ENCODE measurements at regions not wholly inside any gene's neighbourhood (a gene's known extent, or its start where the extent isn't known, plus 50 kb on each side); places are given as distances from the start of the nearest gene placed in this dataset.

DNA sequence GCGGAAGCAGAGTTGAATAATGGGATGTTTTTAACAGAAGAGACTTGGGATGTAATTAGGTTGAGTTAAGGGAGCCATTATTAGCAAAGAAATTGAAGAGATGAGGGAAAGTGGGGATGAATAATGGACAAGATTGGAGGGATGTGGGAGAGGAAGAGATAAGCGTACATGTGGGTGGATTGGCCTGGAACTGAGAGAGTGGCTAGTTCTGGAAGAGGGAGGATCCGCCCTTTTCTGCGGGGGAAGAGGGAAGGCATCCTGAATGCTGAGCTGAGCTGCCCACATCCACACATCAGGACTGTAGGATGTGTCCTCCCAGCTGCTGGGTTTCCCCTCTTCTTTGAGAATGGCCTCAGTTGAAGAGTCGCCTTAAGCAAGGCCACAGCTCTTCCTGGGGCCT lies 68.3 kb upstream of the CADM1 start:
- Histone ChIP-seq H3K4me1 (ENCODE audit: control insufficient read depth, insufficient read depth, low read length) (peaks cover 11% of the 10 kb centered on the region), H3K27me3 (ENCODE audit: control insufficient read depth, insufficient read depth, low read length) (no peaks in the 10 kb centered on the region), H3K36me3 (ENCODE audit: control insufficient read depth, insufficient read depth, low read length) (no peaks in the 10 kb centered on the region), H3K9ac (ENCODE audit: low read depth, low read length) (no peak overlapping the region), H3K27ac (ENCODE audit: low read depth, low read length) (no peak overlapping the region), H3K9me3 (ENCODE audit: control insufficient read depth, insufficient read depth, low read length) (no peaks in the 10 kb centered on the region), H3K4me3 (ENCODE audit: low read depth, low read length) (no peak overlapping the region)

- no peak overlapping the region for H3K4me3 ChIP-seq (ENCODE audit: low read depth, low read length)
- H3K27me3 ChIP-seq (ENCODE audit: control insufficient read depth, insufficient read depth, low read length): no peaks in the 10 kb centered on the region
- H3K9me3 ChIP-seq (ENCODE audit: control insufficient read depth, insufficient read depth, low read length): no peaks in the 10 kb centered on the region
- no peaks in the 10 kb centered on the region for H3K4me1 ChIP-seq (ENCODE audit: control insufficient read depth, insufficient read depth, low read length)
- H3K36me3 ChIP-seq (ENCODE audit: control insufficient read depth, insufficient read depth, low read length): no peaks in the 10 kb centered on the region
- no peak overlapping the region for H3K9ac ChIP-seq (ENCODE audit: low read depth, low read length)
- no peak overlapping the region for H3K27ac ChIP-seq (ENCODE audit: low read depth, low read length)
Measured at GRCh38 chr11:115566180-115566764, 62.1 kb upstream of the CADM1 start.

DNA sequence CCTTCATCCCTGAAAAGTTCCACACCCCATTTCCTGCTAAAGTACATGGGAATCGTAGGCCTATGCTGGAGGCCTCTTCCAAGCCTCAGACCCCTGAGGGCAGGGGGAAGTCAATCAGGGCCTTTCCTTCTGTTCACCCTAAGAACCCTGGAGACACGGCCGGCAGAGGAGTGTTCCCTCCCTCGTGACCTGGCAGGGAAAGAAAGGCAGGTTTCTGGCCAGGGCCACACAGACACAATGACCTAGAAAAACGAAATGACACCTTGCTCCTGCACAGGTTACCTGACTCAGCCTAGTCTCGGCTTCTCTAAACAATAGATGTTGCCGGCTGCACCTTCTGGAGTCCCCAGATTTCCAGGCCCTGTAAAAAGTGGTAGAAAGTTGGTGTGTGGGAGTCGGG lies 60.6 kb upstream of the CADM1 start:
- no peaks in the 10 kb centered on the region for H3K27me3 ChIP-seq (ENCODE audit: control insufficient read depth, insufficient read depth, low read length)
- no peak overlapping the region for H3K4me3 ChIP-seq (ENCODE audit: low read depth, low read length)
- H3K27ac ChIP-seq (ENCODE audit: low read depth, low read length): no peak overlapping the region
- H3K4me1 ChIP-seq (ENCODE audit: control insufficient read depth, insufficient read depth, low read length): no peaks in the 10 kb centered on the region
- no peaks in the 10 kb centered on the region for H3K9me3 ChIP-seq (ENCODE audit: control insufficient read depth, insufficient read depth, low read length)
- no peak overlapping the region for H3K9ac ChIP-seq (ENCODE audit: low read depth, low read length)
- H3K36me3 ChIP-seq (ENCODE audit: control insufficient read depth, insufficient read depth, low read length): no peaks in the 10 kb centered on the region

GRCh38 chr11:115561116-115561515 lies 56.9 kb upstream of the CADM1 start:
- H3K36me3 ChIP-seq (ENCODE audit: control insufficient read depth, insufficient read depth, low read length): no peaks in the 10 kb centered on the region
- no peak overlapping the region for H3K4me3 ChIP-seq (ENCODE audit: low read depth, low read length)

GRCh38 chr11:115558635-115559034 lies 54.4 kb upstream of the CADM1 start:
- Histone ChIP-seq H3K27me3 (ENCODE audit: control insufficient read depth, insufficient read depth, low read length) (no peaks in the 10 kb centered on the region), H3K4me1 (ENCODE audit: control insufficient read depth, insufficient read depth, low read length) (no peaks in the 10 kb centered on the region), H3K36me3 (ENCODE audit: control insufficient read depth, insufficient read depth, low read length) (no peaks in the 10 kb centered on the region), H3K9me3 (ENCODE audit: control insufficient read depth, insufficient read depth, low read length) (no peaks in the 10 kb centered on the region), H3K4me3 (ENCODE audit: low read depth, low read length) (no peak overlapping the region), H3K9ac (ENCODE audit: low read depth, low read length) (no peak overlapping the region), H3K27ac (ENCODE audit: low read depth, low read length) (no peak overlapping the region)

More at GRCh38 chr11:115561116-115561515, 56.9 kb upstream of the CADM1 start:
- Histone ChIP-seq H3K4me1 (ENCODE audit: control insufficient read depth, insufficient read depth, low read length) (no peaks in the 10 kb centered on the region), H3K9ac (ENCODE audit: low read depth, low read length) (no peak overlapping the region), H3K9me3 (ENCODE audit: control insufficient read depth, insufficient read depth, low read length) (no peaks in the 10 kb centered on the region), H3K27me3 (ENCODE audit: control insufficient read depth, insufficient read depth, low read length) (no peaks in the 10 kb centered on the region), H3K27ac (ENCODE audit: low read depth, low read length) (no peak overlapping the region)

DNA sequence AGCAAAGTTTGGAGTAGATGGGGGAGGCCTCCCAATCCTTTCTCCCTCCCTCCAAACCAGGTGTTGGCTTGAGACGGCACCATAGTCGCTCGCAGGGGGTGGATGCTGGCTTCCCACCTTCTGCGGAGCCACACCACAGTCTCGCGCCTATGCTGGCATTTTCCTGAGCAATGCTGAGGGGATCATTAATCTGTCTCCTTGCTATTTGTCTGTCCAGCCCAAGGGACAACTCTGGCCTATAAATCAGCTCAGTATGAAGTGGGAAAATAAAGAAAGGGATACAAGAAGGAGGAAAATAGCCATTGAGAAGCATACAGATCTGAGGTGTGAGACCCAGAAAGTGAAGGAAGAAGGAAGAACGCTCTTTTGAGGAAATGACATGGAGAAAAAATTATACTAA lies 53.5 kb upstream of the CADM1 start:
- Histone ChIP-seq H3K36me3 (ENCODE audit: control insufficient read depth, insufficient read depth, low read length) (no peaks in the 10 kb centered on the region), H3K4me3 (ENCODE audit: low read depth, low read length) (no peak overlapping the region), H3K9ac (ENCODE audit: low read depth, low read length) (no peak overlapping the region), H3K9me3 (ENCODE audit: control insufficient read depth, insufficient read depth, low read length) (no peaks in the 10 kb centered on the region), H3K27me3 (ENCODE audit: control insufficient read depth, insufficient read depth, low read length) (no peaks in the 10 kb centered on the region), H3K27ac (ENCODE audit: low read depth, low read length) (no peak overlapping the region), H3K4me1 (ENCODE audit: control insufficient read depth, insufficient read depth, low read length) (0 out of 2 replicates have a peak, but pooled peaks cover under 1% of the 10 kb centered on the region)

DNA sequence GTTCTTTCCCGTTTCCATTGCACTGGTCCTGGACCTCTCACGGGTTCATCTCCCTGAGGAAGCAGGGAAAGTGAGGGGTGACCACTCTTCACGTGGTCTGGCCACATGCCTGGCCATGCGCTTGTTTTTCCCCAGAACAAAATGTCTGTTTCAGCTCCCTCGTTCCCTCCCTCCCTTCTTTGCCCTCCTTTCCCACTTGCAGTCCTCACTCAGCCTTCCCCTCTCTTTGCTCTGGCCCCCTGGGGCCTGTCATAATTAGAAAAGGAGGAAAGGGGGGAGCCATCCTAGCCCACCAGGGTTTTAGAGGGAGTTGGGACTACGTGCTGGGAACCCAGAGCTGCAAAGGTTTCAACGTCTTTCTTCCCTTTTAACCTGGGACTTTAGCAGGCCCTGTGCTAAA lies 52.8 kb upstream of the CADM1 start:
- no peak overlapping the region for H3K9ac ChIP-seq (ENCODE audit: low read depth, low read length)
- peaks cover 5% of the 10 kb centered on the region; the same call in 1 of the 2 replicates for H3K4me1 ChIP-seq (ENCODE audit: control insufficient read depth, insufficient read depth, low read length)
- H3K27me3 ChIP-seq (ENCODE audit: control insufficient read depth, insufficient read depth, low read length): no peaks in the 10 kb centered on the region
- no peak overlapping the region for H3K4me3 ChIP-seq (ENCODE audit: low read depth, low read length)
- no peaks in the 10 kb centered on the region for H3K36me3 ChIP-seq (ENCODE audit: control insufficient read depth, insufficient read depth, low read length)
- H3K9me3 ChIP-seq (ENCODE audit: control insufficient read depth, insufficient read depth, low read length): no peaks in the 10 kb centered on the region
- H3K27ac ChIP-seq (ENCODE audit: low read depth, low read length): no peak overlapping the region

GRCh38 chr11:115555336-115556090 lies 51.3 kb upstream of the CADM1 start:
- H3K9ac ChIP-seq (ENCODE audit: low read depth, low read length): no peak overlapping the region
- no peak overlapping the region for H3K4me3 ChIP-seq (ENCODE audit: low read depth, low read length)
- H3K36me3 ChIP-seq (ENCODE audit: control insufficient read depth, insufficient read depth, low read length): no peaks in the 10 kb centered on the region
- peaks cover 5% of the 10 kb centered on the region; the same call in 1 of the 2 replicates for H3K4me1 ChIP-seq (ENCODE audit: control insufficient read depth, insufficient read depth, low read length)
- no peaks in the 10 kb centered on the region for H3K27me3 ChIP-seq (ENCODE audit: control insufficient read depth, insufficient read depth, low read length)
- no peak overlapping the region for H3K27ac ChIP-seq (ENCODE audit: low read depth, low read length)
- H3K9me3 ChIP-seq (ENCODE audit: control insufficient read depth, insufficient read depth, low read length): no peaks in the 10 kb centered on the region
